G401 (cell line): ENCODE measurements at regions not wholly inside any gene's neighbourhood (a gene's known extent, or its start where the extent isn't known, plus 50 kb on each side); places are given as distances from the start of the nearest gene placed in this dataset.
"Not testable (repeated sequence)": the region's sequence is repeated elsewhere in the genome, so short reads cannot be mapped to it uniquely, and the experiment has no call there.

ENCODE experiments used
- DNase-seq: peaks from one replicate; pipeline ENCODE4 v3.0.0-alpha.2; 2015; ENCODE audit warnings: low spot score
- in situ Hi-C: cut with HindIII; loops from 2 replicates; pipeline ENCODE4 v1.10.0; 2016; ENCODE audit warnings: low sequenced_read_pairs, mixed read lengths

- in situ Hi-C loops: no loop called here
- no peak for DNase-seq
Observed at GRCh38 chr5:153257381-153257780, 233.1 kb upstream of the GRIA1 start.

- in situ Hi-C loops: no loop called here
- DNase-seq: no peak
Observed at GRCh38 chr5:153258469-153258868, 232.0 kb upstream of the GRIA1 start.

GRCh38 chr5:153267506-153267905 is 223.0 kb upstream of the GRIA1 start:
- in situ Hi-C loops: no loop called here
- DNase-seq: no peak

GRCh38 chr5:153275695-153276094 is 214.8 kb upstream of the GRIA1 start:
- in situ Hi-C loops: no loop called here

GRCh38 chr5:153276151-153276550 is 214.3 kb upstream of the GRIA1 start:
- DNase-seq: no peak
- in situ Hi-C loops: no loop called here

More at GRCh38 chr5:153275695-153276094, 214.8 kb upstream of the GRIA1 start:
- DNase-seq: no peak

- DNase-seq, in situ Hi-C loops: not testable (repeated sequence)
Observed at GRCh38 chr5:153296251-153296844, 194.1 kb upstream of the GRIA1 start.

- DNase-seq: no peak
- in situ Hi-C loops: no loop called here
Observed at GRCh38 chr5:153299891-153300290, 190.6 kb upstream of the GRIA1 start.

- in situ Hi-C loops: no loop called here
- no peak for DNase-seq
Observed at GRCh38 chr5:153308282-153308681, 182.2 kb upstream of the GRIA1 start.

- DNase-seq: no peak
- in situ Hi-C loops: no loop called here
Observed at GRCh38 chr5:153318556-153318955, 171.9 kb upstream of the GRIA1 start.

GRCh38 chr5:153321478-153321877 is 169.0 kb upstream of the GRIA1 start:
- DNase-seq: no peak
- in situ Hi-C loops: no loop called here

- no peak for DNase-seq
- in situ Hi-C loops: no loop called here
Observed at GRCh38 chr5:153340139-153340538, 150.3 kb upstream of the GRIA1 start.

GRCh38 chr5:153340738-153341137 is 149.7 kb upstream of the GRIA1 start:
- no peak for DNase-seq
- in situ Hi-C loops: no loop called here

- DNase-seq: no peak
- in situ Hi-C loops: no loop called here
Observed at GRCh38 chr5:153342487-153342886, 148.0 kb upstream of the GRIA1 start.

- no peak for DNase-seq
- in situ Hi-C loops: no loop called here
Observed at GRCh38 chr5:153347611-153348010, 142.9 kb upstream of the GRIA1 start.

- no peak for DNase-seq
- in situ Hi-C loops: no loop called here
Observed at GRCh38 chr5:153350175-153350883, 140.1 kb upstream of the GRIA1 start.

- in situ Hi-C loops: no loop called here
- no peak for DNase-seq
Observed at GRCh38 chr5:153352685-153353219, 137.7 kb upstream of the GRIA1 start.

GRCh38 chr5:153357493-153358112 is 132.9 kb upstream of the GRIA1 start:
- DNase-seq: no peak
- in situ Hi-C loops: no loop called here

- in situ Hi-C loops: no loop called here
Observed at GRCh38 chr5:153358315-153358976, 132.0 kb upstream of the GRIA1 start.

GRCh38 chr5:153360860-153361259 is 129.6 kb upstream of the GRIA1 start:
- DNase-seq: no peak
- in situ Hi-C loops: no loop called here

More at GRCh38 chr5:153358315-153358976, 132.0 kb upstream of the GRIA1 start:
- DNase-seq: no peak
